SU-DHL-6 (cell line): ENCODE measurements at regions not wholly inside any gene's neighbourhood (a gene's known extent, or its start where the extent isn't known, plus 50 kb on each side); places are given as distances from the start of the nearest gene placed in this dataset.

Experiments
- EZH2phosphoT487 ChIP-seq: fragments of 200-600 bp; sonication (generic), shearing (Covaris generic); conservative IDR thresholded peaks from 2 replicates; pipeline ENCODE4 v1.6.1; 2018; ENCODE audit warnings: mild to moderate bottlenecking, antibody characterized with exemption, low read length, moderate library complexity, mixed read lengths
- TF ChIP-seq, protein P1 (sequence below): fragments of 200-600 bp; sonication (generic); IDR thresholded peaks from one replicate; pipeline ENCODE4 v1.5.1; 2017; ENCODE audit warnings: antibody characterized with exemption, mild to moderate bottlenecking, low read length, moderate library complexity; ENCODE audit not compliant: insufficient read depth, poor library complexity, severe bottlenecking

DNA sequence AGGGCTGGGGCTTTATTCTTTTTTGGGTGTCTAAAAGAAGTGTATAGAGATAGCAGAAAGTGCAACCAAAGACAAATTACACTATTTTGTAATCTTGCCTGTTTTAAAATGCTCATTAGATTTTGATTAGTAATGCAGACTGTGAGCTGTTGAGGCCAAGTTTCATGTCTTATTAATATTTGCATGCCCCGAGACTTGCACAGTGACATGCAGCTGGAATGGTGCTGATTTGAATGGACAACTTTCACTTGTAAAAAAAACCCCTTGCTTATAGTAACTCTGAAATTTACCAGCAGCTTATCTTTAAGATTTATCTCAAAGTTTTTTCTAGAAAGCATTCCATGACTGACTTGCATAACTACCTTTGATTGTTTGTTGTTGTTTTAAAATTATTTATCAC lies 835.1 kb upstream of the IGFBP7 start:
- TF ChIP-seq, protein P1, sequence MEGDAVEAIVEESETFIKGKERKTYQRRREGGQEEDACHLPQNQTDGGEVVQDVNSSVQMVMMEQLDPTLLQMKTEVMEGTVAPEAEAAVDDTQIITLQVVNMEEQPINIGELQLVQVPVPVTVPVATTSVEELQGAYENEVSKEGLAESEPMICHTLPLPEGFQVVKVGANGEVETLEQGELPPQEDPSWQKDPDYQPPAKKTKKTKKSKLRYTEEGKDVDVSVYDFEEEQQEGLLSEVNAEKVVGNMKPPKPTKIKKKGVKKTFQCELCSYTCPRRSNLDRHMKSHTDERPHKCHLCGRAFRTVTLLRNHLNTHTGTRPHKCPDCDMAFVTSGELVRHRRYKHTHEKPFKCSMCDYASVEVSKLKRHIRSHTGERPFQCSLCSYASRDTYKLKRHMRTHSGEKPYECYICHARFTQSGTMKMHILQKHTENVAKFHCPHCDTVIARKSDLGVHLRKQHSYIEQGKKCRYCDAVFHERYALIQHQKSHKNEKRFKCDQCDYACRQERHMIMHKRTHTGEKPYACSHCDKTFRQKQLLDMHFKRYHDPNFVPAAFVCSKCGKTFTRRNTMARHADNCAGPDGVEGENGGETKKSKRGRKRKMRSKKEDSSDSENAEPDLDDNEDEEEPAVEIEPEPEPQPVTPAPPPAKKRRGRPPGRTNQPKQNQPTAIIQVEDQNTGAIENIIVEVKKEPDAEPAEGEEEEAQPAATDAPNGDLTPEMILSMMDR: no peak
- TF ChIP-seq EZH2phosphoT487: no peak
